HEK293 (cell line): ENCODE measurements at regions not wholly inside any gene's neighbourhood (a gene's known extent, or its start where the extent isn't known, plus 50 kb on each side); places are given as distances from the start of the nearest gene placed in this dataset.

Source experiments
- BCL11A ChIP-seq: fragments of 450-650 bp; formaldehyde crosslinking; IDR thresholded peaks from 2 replicates; pipeline ENCODE4 v1.5.1; 2016; ENCODE audit warnings: low read depth, missing biosample characterization, missing genetic modification characterization
- GLIS1 ChIP-seq: fragments of 450-650 bp; formaldehyde crosslinking; IDR thresholded peaks from 2 replicates; pipeline ENCODE4 v1.5.1; 2016; ENCODE audit warnings: missing biosample characterization, missing genetic modification characterization
- PBX3 ChIP-seq: sonication (generic); formaldehyde crosslinking; IDR thresholded peaks from 2 replicates; pipeline ENCODE4 v1.8.1; 2022; ENCODE audit warnings: mild to moderate bottlenecking, moderate library complexity, missing genetic modification reagents
- REST ChIP-seq: fragments of 450-650 bp; formaldehyde crosslinking; IDR thresholded peaks from 2 replicates; pipeline ENCODE4 v1.5.1; 2016; ENCODE audit warnings: missing biosample characterization, missing genetic modification characterization
- TSHZ1 ChIP-seq: fragments of 450-650 bp; formaldehyde crosslinking; IDR thresholded peaks from 2 replicates; pipeline ENCODE4 v1.5.1; 2016; ENCODE audit warnings: missing biosample characterization, missing genetic modification characterization, borderline replicate concordance
- ZNF175 ChIP-seq: fragments of 450-650 bp; formaldehyde crosslinking; IDR thresholded peaks from 2 replicates; pipeline ENCODE4 v1.5.1; 2016; ENCODE audit warnings: missing biosample characterization, missing genetic modification characterization
- ZNF274 ChIP-seq, 2 experiments: fragments of 200-500 bp in 1 of 2; fragments of 450-650 bp in 1 of 2; sonication (Bioruptor generic) in 1 of 2; formaldehyde crosslinking in 1 of 2; IDR thresholded peaks; 2 replicates each; pipeline versions ENCODE4 v1.5.1 to v1.6.1; 2014 to 2016; ENCODE audit warnings: borderline replicate concordance in 1 of 2, inconsistent platforms in 1 of 2, low read length in 1 of 2, missing biosample characterization in 1 of 2, missing genetic modification characterization in 1 of 2
- ZNF513 ChIP-seq: fragments of 450-650 bp; IDR thresholded peaks from 2 replicates; pipeline ENCODE4 v1.5.1; 2018; ENCODE audit warnings: missing biosample characterization, missing genetic modification characterization
- ZNF580 ChIP-seq: fragments of 450-650 bp; formaldehyde crosslinking; IDR thresholded peaks from 2 replicates; pipeline ENCODE4 v1.5.1; 2016; ENCODE audit warnings: missing biosample characterization, missing genetic modification characterization

GRCh38 chr12:90292183-90292582 lies 583.5 kb upstream of the ATP2B1 start:
- TF ChIP-seq BCL11A (no peak), REST (no peak), ZNF274 (IDR thresholded peaks at IDR 0.05; ENCODE audit: low read length) (no peak), ZNF274 (tag by site-specific recombination; IDR thresholded peaks at IDR 0.05; ENCODE audit: borderline replicate concordance) (no peak), ZNF580 (tag by site-specific recombination) (no peak), ZNF513 (tag by site-specific recombination) (no peak), TSHZ1 (tag by site-specific recombination) (no peak), PBX3 (CRISPR knock-in tag) (no peak), GLIS1 (tag by site-specific recombination) (no peak), ZNF175 (no peak)
